Heart left ventricle (tissue), 16 donors: ENCODE measurements at regions not wholly inside any gene's neighbourhood (a gene's known extent, or its start where the extent isn't known, plus 50 kb on each side); places are given as distances from the start of the nearest gene placed in this dataset.

Experiments used
- ATAC-seq, 4 donors: fragments of 200-7000 bp; cut with Tn5 transposase; one replicate each; pipeline ENCODE4 v1.9.1; 2020 to 2022; ENCODE audit warnings: moderate library complexity in 4 of 4, mild to moderate bottlenecking in 3 of 4, moderate number of reproducible peaks in 1 of 4
- DNase-seq, 5 donors: peaks; one replicate each; pipeline ENCODE4 v3.0.0-alpha.2; 2020
- H3K27ac ChIP-seq, 12 donors: fragments of 200-600 bp; sonication (generic) in 4 of 12; one replicate each; pipeline versions ENCODE4 v1.5.0 to v1.8.0; 2016 to 2022; ENCODE audit warnings: mild to moderate bottlenecking in 2 of 12
- H3K27me3 ChIP-seq, 9 donors: fragments of 200-600 bp; sonication (generic) in 2 of 9; one replicate each; pipeline versions ENCODE4 v1.5.1 to v1.8.0; 2016 to 2022; ENCODE audit warnings: mild to moderate bottlenecking in 3 of 9
- H3K36me3 ChIP-seq, 9 donors: fragments of 200-600 bp; sonication (generic) in 2 of 9; one replicate each; pipeline versions ENCODE4 v1.5.0 to v1.8.0; 2018 to 2022; ENCODE audit warnings: mild to moderate bottlenecking in 2 of 9
- H3K4me1 ChIP-seq, 12 donors: fragments of 200-600 bp; sonication (generic) in 4 of 12; one replicate each; pipeline versions ENCODE4 v1.5.0 to v1.8.0; 2016 to 2022; ENCODE audit warnings: mild to moderate bottlenecking in 3 of 12
- H3K4me3 ChIP-seq, 12 donors: fragments of 200-600 bp; sonication (generic) in 4 of 12; one replicate each; pipeline versions ENCODE4 v1.5.0 to v1.8.0; 2017 to 2022; ENCODE audit warnings: mild to moderate bottlenecking in 9 of 12, moderate library complexity in 4 of 12
- H3K9me3 ChIP-seq, 12 donors: fragments of 200-600 bp; sonication (generic) in 4 of 12; one replicate each; pipeline versions ENCODE4 v1.5.0 to v1.8.0; 2016 to 2022; ENCODE audit warnings: mild to moderate bottlenecking in 1 of 12
- POLR2A ChIP-seq, 2 donors: fragments of 450-650 bp; IDR thresholded peaks; one replicate each; pipeline ENCODE4 v1.6.1; 2017; ENCODE audit warnings: antibody characterized with exemption in 2 of 2, mild to moderate bottlenecking in 2 of 2, moderate library complexity in 2 of 2
- WGBS, 4 donors: extraction: QIAGEN DNeasy Blood & Tissue Kit in 2 of 4; methylation state at CpG; one replicate each; pipeline versions ENCODE4 v1.1.5 to v1.1.7; 2013 to 2018; 5-methylcytosine and 5-hydroxymethylcytosine counted together
- intact Hi-C, 10 donors: fragments of 100-400 bp; cut with DNase I; formaldehyde crosslinking; loops; one replicate each; pipeline versions ENCODE4 v1.11.1 to v1.14.2; 2022
- TF ChIP-seq, protein P1 (sequence below), 12 donors: fragments of 200-600 bp; sonication (generic) in 4 of 12; IDR thresholded peaks; one replicate each; pipeline versions ENCODE4 v1.5.0 to v1.8.0; 2018 to 2022; ENCODE audit warnings: antibody characterized with exemption in 12 of 12, mild to moderate bottlenecking in 5 of 12
- donor health status: ischemic (EF 13 %, LVEDD 7.1; RV severe dilation, severe dysfunction).
- donor health status: healthy with polysubstance abuse.
- donor health status: DM: no; HTN: yes; CAD: no.
- donor health status: DM: no; HTN: no; CAD: no.
- donor health status: ischemic (EF 25% LVEDD 6.9; RV normal size, moderate dysfunction).
- donor health status: ischemic (EF 25% LVEDD 5.7; RV mildly dilated, moderate dysfunction).
- donor health status: healthy.
- donor health status: DM: yes; HTN: yes; CAD: no.
- donor health status: ischemic (EF 35%, LVEDD 5.7; RV mildly dilated, moderate dysfunction).
- donor health status: nonischemic (EF 11% LVEDD 7.7; RV severe dilation, severe dysfunction).
- donor health status: DM: yes; HTN: yes; CAD: no.
- donor health status: PGD.
- donor health status: ischemic (EF 29% LVEDD 5.4; RV normal size, mild dysfunction).
- donor health status: nonischemic (EF 23%, LVEDD 6.1; RV moderate dilation, normal function).

DNA sequence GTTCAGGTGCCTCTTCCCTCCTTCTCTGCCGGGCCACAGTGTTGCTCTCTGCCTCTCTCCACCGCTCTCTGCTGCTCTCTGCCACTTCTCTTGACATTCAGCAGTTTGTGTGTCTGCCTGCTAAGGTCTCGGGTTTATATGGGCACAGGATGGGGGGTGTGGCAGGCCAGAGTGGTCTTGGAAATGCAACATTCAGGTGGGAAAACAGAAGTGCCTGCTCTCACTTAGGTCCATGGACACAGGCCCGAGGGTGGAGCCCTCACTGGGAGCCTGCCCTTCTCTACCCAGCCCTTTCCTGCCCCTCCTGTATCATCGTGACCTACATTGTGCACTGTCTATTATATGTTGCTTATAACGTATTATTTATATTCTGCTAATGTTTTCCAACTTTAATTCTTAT is 120.8 kb upstream of the TMEM18 start:
- TF ChIP-seq, protein P1, sequence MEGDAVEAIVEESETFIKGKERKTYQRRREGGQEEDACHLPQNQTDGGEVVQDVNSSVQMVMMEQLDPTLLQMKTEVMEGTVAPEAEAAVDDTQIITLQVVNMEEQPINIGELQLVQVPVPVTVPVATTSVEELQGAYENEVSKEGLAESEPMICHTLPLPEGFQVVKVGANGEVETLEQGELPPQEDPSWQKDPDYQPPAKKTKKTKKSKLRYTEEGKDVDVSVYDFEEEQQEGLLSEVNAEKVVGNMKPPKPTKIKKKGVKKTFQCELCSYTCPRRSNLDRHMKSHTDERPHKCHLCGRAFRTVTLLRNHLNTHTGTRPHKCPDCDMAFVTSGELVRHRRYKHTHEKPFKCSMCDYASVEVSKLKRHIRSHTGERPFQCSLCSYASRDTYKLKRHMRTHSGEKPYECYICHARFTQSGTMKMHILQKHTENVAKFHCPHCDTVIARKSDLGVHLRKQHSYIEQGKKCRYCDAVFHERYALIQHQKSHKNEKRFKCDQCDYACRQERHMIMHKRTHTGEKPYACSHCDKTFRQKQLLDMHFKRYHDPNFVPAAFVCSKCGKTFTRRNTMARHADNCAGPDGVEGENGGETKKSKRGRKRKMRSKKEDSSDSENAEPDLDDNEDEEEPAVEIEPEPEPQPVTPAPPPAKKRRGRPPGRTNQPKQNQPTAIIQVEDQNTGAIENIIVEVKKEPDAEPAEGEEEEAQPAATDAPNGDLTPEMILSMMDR (IDR thresholded peaks at IDR 0.05) = no peak
- no peak for TF ChIP-seq POLR2A (IDR thresholded peaks at IDR 0.05)
- H3K4me3 ChIP-seq = no peak overlapping the region
- H3K27ac ChIP-seq = no peak overlapping the region
- H3K36me3 ChIP-seq = no peaks in the 10 kb centered on the region
- 55 to 66% (median 62%) methylated on average over 6 of the region's 6 CpGs for WGBS, 4 donors
- H3K4me1 ChIP-seq = no peaks in the 10 kb centered on the region
- H3K27me3 ChIP-seq = no peaks in the 10 kb centered on the region
- ATAC-seq (no peak), DNase-seq (no peak)
- no peaks in the 10 kb centered on the region for H3K9me3 ChIP-seq
- intact Hi-C loops = no loop called here

DNA sequence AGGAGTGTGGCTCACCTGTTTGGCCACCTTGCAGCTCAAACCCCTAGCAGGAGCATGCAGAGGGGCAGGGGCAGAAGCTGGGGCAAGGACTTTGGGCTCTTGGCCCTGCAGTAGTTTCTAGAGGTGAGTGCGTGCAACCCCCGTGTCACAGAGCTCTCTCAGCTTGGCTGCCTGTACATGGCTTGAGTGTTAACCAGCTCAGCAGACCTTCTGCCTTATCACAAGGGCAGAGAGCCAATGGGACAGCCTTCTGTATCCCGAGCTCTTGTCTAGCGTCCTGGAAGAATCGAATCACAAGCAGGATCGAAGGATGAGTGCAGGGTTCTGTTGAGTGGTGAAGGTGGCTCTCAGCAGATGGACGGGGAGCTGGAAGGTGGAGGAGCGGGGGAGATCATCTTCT is 120.3 kb upstream of the TMEM18 start:
- Histone ChIP-seq H3K9me3 (no peaks in the 10 kb centered on the region), H3K27me3 (no peaks in the 10 kb centered on the region), H3K36me3 (no peaks in the 10 kb centered on the region), H3K4me1 (no peaks in the 10 kb centered on the region), H3K4me3 (no peak overlapping the region), H3K27ac (no peak overlapping the region)
- DNase-seq (peak in 1 of 5 donors; percentile 15), ATAC-seq (peak in 1 of 4 donors; percentile 45)
- TF ChIP-seq, protein P1 (IDR thresholded peaks at IDR 0.05) = no peak
- no peak for TF ChIP-seq POLR2A (IDR thresholded peaks at IDR 0.05)
- WGBS, 4 donors = 41 to 61% (median 57%) methylated on average over 8 of the region's 8 CpGs
- intact Hi-C loops = no loop called here

DNA sequence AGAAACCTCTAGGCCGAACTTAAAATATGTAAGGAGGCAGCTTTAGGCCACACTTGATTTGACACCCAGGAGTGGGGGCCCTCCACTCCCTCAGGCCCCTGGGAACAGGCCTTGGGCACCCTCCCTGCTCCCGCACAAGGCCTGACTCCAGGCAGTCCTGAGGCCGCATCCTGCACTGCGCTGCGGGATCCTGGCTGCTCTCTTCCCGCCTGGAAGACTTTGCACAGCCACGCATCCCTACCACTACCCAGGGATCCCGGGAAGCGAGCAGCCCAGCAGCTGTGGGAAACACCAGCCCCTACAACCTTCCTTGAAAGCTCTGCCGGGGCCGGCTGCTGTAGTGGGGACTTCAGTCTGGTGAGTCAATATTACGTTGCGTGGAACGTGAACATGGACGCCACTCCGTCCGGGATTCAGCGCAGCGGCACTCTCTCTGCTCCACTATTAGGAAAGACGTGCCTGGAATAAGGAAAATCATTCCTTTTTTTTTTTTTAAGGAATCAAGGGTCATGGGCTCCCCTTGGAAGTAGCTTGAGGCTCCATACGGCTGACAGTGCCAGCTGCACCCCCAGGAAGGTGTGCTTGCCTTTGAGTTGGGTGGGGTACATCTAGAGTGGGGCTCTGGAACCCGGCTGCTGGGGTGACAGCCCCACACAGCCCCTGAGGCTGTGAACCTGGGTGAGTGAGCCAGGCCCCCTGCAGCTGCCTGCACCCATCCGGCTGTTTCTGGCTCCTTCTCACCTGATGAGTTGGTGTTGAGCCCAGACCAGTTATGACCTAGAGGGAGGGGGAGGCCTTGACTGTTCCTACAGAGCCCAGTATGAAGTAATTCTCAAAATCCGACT is 119.2 kb upstream of the TMEM18 start:
- no peak overlapping the region for H3K27ac ChIP-seq
- intact Hi-C loops = no loop called here
- H3K4me1 ChIP-seq = no peaks in the 10 kb centered on the region
- no peaks in the 10 kb centered on the region for H3K27me3 ChIP-seq
- ATAC-seq (no peak), DNase-seq (peak in 1 of 5 donors; percentile 25)
- H3K9me3 ChIP-seq = no peaks in the 10 kb centered on the region
- no peak for TF ChIP-seq POLR2A (IDR thresholded peaks at IDR 0.05)
- TF ChIP-seq, protein P1 (IDR thresholded peaks at IDR 0.05) = no peak
- H3K4me3 ChIP-seq = no peak overlapping the region
- WGBS, 4 donors = 90 to 93% (median 90%) methylated on average over 17 to 24 of the region's 24 CpGs
- no peaks in the 10 kb centered on the region for H3K36me3 ChIP-seq

DNA sequence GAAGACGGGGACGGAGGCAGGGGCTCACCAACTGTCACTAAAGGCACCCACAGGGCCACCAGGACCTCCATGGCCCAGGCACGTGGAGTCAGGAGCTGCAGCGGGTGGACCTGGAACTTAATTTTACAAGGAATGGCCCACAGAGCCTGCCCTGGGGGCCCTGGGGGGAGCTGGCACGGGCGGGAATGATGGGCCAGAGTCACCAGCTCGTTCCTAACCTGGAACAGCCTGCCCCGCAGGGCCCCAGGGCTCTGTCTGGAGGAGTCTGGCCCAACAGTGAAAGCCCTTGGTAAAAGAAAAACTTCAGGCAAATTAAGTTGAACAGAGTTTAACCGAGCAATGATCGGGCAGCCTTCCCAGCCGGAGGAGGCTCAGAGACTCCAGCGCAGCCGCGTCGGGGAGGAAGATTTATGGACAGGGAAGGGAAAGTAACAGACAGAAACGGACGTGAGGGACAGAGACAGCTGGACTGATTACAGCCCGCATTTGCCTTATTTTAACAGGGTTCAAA is 118.4 kb upstream of the TMEM18 start:
- ATAC-seq = peak in 2 of 4 donors; percentile 47 to 59
- 77 to 84% (median 80%) methylated on average over 18 of the region's 18 CpGs for WGBS, 4 donors

More for the DNA sequence above, 118.4 kb upstream of the TMEM18 start:
- Histone ChIP-seq H3K36me3 (no peaks in the 10 kb centered on the region), H3K9me3 (no peaks in the 10 kb centered on the region), H3K27me3 (no peaks in the 10 kb centered on the region), H3K4me3 (no peak overlapping the region), H3K27ac (no peak overlapping the region), H3K4me1 (no peaks in the 10 kb centered on the region)
- intact Hi-C loops = no loop called here
- TF ChIP-seq, protein P1 (IDR thresholded peaks at IDR 0.05) = no peak
- no peak for TF ChIP-seq POLR2A (IDR thresholded peaks at IDR 0.05)
- DNase-seq = peak in 1 of 5 donors; percentile 40
